HG02678 (cell line): ENCODE measurements at regions not wholly inside any gene's neighbourhood (a gene's known extent, or its start where the extent isn't known, plus 50 kb on each side); places are given as distances from the start of the nearest gene placed in this dataset.
"Not testable (repeated sequence)": the region's sequence is repeated elsewhere in the genome, so short reads cannot be mapped to it uniquely, and the experiment has no call there.

Source experiments
- ATAC-seq: cut with Tn5 transposase; IDR thresholded peaks from one replicate; pipeline ENCODE4 v1.9.1; 2021; ENCODE audit warnings: mild to moderate bottlenecking, moderate library complexity; ENCODE audit not compliant: unreplicated experiment

DNA sequence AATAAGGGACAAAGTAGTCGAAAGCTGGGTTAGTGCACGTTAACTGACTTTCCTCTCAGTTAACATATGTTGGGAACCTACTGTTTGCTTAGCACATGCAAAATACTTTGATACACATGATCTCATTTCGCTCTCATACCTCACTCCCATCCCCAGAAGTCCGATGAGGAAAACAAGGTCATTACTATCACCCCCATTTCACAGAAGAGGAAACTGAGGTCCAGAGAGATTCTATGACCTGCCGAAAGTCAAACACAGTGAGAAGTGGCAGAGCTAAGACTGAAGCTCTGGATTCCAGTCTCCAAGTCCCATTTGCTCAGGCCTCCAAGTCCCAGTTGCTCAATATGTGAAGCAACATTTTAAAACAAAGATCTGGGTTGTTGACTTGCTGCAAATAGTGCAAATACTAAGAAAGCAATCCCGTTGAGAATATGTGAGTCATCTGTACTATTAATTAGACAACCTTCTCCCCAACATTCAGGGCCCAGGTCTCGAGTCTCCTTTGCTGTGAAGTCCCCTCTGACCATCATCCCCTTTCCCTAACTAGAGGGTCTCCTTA, 170.6 kb upstream of the PWP1 start:
- no peak for ATAC-seq

GRCh38 chr12:107515446-107515958, 170.1 kb upstream of the PWP1 start:
- no peak for ATAC-seq

DNA sequence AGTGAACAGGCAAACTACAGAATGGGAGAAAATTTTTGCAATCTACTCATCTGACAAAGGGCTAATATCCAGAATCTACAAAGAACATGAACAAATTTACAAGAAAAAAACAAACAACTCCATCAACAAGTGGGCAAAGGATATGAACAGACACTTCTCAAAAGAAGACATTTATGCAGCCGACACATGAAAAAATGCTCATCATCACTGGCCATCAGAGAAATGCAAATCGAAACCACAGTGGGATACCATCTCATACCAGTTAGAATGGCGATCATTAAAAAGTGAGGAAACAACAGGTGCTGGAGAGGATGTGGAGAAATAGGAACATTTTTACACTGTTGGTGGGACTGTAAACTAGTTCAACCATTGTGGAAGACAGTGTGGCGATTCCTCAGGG, 167.8 kb upstream of the PWP1 start:
- not testable (repeated sequence) for ATAC-seq

- ATAC-seq = no peak
Measured at GRCh38 chr12:107518868-107519267, 166.7 kb upstream of the PWP1 start.

- ATAC-seq = no peak
Measured at GRCh38 chr12:107519906-107520859, 165.4 kb upstream of the PWP1 start.

DNA sequence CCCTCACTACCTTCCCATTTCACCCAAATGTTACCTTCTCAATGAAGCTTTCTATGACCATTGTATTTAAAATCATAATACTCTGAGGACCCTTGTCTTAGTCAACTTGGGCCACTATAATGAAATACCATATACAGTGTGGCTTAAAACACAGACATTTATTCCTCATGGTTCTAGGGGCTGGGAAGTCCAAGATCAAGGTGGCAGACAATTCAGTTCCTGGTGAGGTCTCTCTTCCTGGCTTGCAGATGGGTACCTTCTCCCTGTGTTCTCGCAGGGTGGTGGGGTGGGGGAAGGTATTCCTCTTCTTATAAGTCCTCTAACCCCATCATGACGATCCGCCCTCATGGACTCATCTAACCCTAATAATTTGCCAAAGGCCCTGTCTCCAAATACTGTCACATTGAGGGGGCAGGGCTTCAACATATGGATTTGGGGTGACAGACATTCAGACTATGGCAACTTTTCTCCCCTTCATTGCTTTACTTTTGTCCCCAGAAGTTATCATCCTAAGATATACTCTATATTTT, 163.7 kb upstream of the PWP1 start:
- ATAC-seq = no peak

DNA sequence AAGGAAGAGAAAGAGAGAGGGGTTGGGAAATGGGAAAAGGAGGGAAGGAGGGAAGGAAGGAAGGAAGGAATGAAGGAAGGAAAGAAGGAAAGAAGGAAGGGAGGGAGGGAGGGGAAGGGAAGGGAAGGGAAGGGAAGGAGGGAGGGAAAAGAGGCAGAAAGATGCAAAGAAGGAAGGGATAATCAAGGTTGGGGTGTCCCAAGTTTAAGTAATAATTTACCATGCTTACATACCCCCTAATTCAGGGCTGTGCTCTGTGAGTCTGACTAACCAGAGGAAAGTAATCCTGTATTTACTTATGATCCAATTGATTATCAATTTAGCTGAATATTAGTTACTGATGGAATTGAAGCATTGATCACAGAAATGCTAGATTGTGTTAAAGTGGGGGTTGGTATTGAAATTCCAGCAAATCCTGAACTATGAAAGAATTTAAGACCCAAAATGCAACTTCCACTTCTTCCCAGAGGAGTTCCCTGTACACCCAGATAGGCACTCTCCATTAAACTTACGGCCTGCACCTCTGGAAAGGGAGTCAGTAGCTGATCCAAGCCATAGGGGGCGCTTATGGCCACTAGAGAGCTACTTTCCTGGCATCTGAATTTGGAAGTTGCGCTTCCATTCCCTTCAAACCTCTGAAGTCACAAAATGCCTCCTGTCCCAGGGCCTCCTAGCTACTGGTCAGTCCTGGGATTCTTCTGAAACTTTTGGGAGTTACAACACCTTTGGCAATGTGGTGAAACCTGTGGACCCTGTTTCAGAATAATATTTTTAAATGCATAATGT, 162.7 kb upstream of the PWP1 start:
- no peak for ATAC-seq

- no peak for ATAC-seq
Measured at GRCh38 chr12:107523775-107524535, 161.6 kb upstream of the PWP1 start.

- ATAC-seq = no peak
Measured at GRCh38 chr12:107525063-107525718, 160.4 kb upstream of the PWP1 start.

DNA sequence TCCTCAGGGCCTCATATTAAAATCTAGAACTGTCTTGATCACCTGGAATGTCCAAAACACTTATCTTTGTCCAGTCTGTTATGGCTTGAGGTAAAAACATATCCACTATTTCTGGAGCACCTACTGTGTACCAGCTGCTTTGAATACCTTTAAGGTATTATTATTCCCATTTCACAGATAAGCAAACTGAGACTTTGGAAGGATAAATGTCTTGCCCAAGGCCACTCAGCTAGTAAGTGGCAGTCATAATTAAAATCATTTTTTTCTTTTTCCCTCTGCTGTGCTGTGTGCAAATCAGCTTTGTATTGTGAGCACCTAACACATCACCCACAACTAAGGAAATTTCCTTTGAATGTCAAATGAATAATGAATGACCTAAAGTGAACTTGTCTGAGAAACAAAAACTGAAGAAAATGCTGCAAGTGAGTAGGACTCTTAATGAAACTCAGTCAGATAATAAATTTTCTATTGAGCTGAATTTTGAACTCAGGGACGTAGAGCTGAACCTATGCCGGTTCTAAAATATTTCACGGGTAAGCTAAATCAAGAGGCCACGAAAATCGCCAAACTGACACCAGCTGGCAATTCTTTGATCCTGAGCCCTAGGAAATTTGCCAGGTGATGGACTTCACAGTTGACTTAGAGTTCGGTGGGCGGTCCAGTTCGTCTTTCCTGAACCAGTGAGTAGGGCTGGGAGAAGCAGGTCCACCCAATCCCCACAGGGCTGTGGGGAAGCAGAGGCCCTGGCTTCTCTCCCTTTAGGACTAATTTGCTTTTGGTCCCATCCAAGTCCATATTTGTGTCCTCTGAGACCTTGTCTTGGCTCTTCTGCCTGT, 159.7 kb upstream of the PWP1 start:
- no peak for ATAC-seq

GRCh38 chr12:107526555-107527180, 158.9 kb upstream of the PWP1 start:
- ATAC-seq = no peak

- ATAC-seq = no peak
Measured at GRCh38 chr12:107528731-107529365, 156.8 kb upstream of the PWP1 start.

GRCh38 chr12:107529991-107530390, 155.6 kb upstream of the PWP1 start:
- no peak for ATAC-seq

GRCh38 chr12:107530701-107531100, 154.9 kb upstream of the PWP1 start:
- no peak for ATAC-seq

DNA sequence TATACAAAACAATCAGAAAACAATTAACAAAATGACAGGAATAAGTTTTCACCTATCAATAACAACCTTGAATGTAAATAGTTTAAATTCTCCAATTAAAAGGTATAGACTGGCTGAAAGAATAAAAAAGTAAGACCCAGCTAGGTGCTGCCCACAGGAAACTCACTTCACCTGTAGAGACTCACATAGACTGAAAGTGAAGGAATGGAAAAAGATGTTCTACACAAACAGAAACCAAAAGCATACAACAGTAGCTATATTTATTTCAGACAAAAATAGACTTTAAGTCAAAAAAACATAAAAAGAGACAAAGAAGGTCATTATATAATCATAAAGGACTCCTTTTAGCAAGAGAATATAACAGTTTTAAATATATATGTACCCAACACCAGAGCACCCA, 152.4 kb upstream of the PWP1 start:
- peak; percentile 89 for ATAC-seq

GRCh38 chr12:107536613-107537012, 149.0 kb upstream of the PWP1 start:
- ATAC-seq = no peak

GRCh38 chr12:107537464-107538119, 148.0 kb upstream of the PWP1 start:
- no peak for ATAC-seq
